ENCODE measurements at regions not wholly inside any gene's neighbourhood (a gene's known extent, or its start where the extent isn't known, plus 50 kb on each side); places are given as distances from the start of the nearest gene placed in this dataset.

GRCh38 chr6:15793288-15793687 is 130.5 kb upstream of the DTNBP1 start:
- DNase-seq = no peak

- DNase-seq = no peak
Measured at GRCh38 chr6:15792842-15793241, 130.0 kb upstream of the DTNBP1 start.

GRCh38 chr6:15791448-15792181 is 128.8 kb upstream of the DTNBP1 start:
- DNase-seq = no peak

- no peak for DNase-seq
Measured at GRCh38 chr6:15790116-15790515, 127.3 kb upstream of the DTNBP1 start.

- no peak for DNase-seq
Measured at GRCh38 chr6:15786846-15787245, 124.0 kb upstream of the DTNBP1 start.

GRCh38 chr6:15783484-15783883 is 120.7 kb upstream of the DTNBP1 start:
- DNase-seq = no peak

- DNase-seq = no peak
Measured at GRCh38 chr6:15781890-15782289, 119.1 kb upstream of the DTNBP1 start.

GRCh38 chr6:15781333-15781732 is 118.5 kb upstream of the DTNBP1 start:
- no peak for DNase-seq

- DNase-seq = no peak
Measured at GRCh38 chr6:15780437-15780836, 117.6 kb upstream of the DTNBP1 start.

GRCh38 chr6:15779726-15780125 is 116.9 kb upstream of the DTNBP1 start:
- DNase-seq = no peak

GRCh38 chr6:15776458-15776980 is 113.7 kb upstream of the DTNBP1 start:
- peak; percentile 40 to 56 for DNase-seq

GRCh38 chr6:15775741-15776140 is 112.9 kb upstream of the DTNBP1 start:
- no peak for DNase-seq

- no peak for DNase-seq
Measured at GRCh38 chr6:15775076-15775634, 112.3 kb upstream of the DTNBP1 start.

GRCh38 chr6:15773806-15774410 is 111.1 kb upstream of the DTNBP1 start:
- no peak for DNase-seq

GRCh38 chr6:15770347-15771143 is 107.7 kb upstream of the DTNBP1 start:
- peak; percentile 25 to 46 for DNase-seq

- no peak for DNase-seq
Measured at GRCh38 chr6:15769511-15770018, 106.7 kb upstream of the DTNBP1 start.

- DNase-seq = no peak
Measured at GRCh38 chr6:15768999-15769398, 106.2 kb upstream of the DTNBP1 start.

- peak; percentile 25 to 36 for DNase-seq
Measured at GRCh38 chr6:15763837-15764236, 101.0 kb upstream of the DTNBP1 start.

- DNase-seq = no peak
Measured at GRCh38 chr6:15763364-15763763, 100.5 kb upstream of the DTNBP1 start.

- no peak for DNase-seq
Measured at GRCh38 chr6:15761045-15761502, 98.2 kb upstream of the DTNBP1 start.

- DNase-seq = no peak
Measured at GRCh38 chr6:15758631-15759215, 95.9 kb upstream of the DTNBP1 start.

GRCh38 chr6:15755526-15755925 is 92.7 kb upstream of the DTNBP1 start:
- DNase-seq = no peak

GRCh38 chr6:15754706-15755079 is 91.9 kb upstream of the DTNBP1 start:
- no peak for DNase-seq

All from activated CD4-positive, alpha-beta T cell treated with anti-CD3 and anti-CD28 coated beads, Interleukin-2, amount 50 U/mL, for 48 hours (primary cell).